SK-N-SH treated with all-trans-retinoic acid at 6 μM for 48 hours (cell line): ENCODE measurements at regions not wholly inside any gene's neighbourhood (a gene's known extent, or its start where the extent isn't known, plus 50 kb on each side); places are given as distances from the start of the nearest gene placed in this dataset.

ENCODE experiments used
- ATAC-seq: fragments of 200-7000 bp; cut with Tn5 transposase; 3 replicates; pipeline ENCODE4 v1.9.1; 2020; ENCODE audit warnings: mild to moderate bottlenecking, moderate library complexity
- ARNTL ChIP-seq: fragments of 450-650 bp; formaldehyde crosslinking; IDR thresholded peaks from 2 replicates; pipeline ENCODE4 v1.5.0; 2020; ENCODE audit warnings: low read depth, mild to moderate bottlenecking, moderate library complexity, borderline replicate concordance
- BACH2 ChIP-seq: fragments of 250-450 bp; sonication (Bioruptor Pico); IDR thresholded peaks from 2 replicates; pipeline ENCODE4 v1.9.0; 2021; ENCODE audit warnings: mild to moderate bottlenecking, borderline replicate concordance
- CREB5 ChIP-seq: fragments of 250-450 bp; sonication (Bioruptor Pico); IDR thresholded peaks from 2 replicates; pipeline ENCODE4 v1.5.1; 2020; ENCODE audit warnings: low read depth, mild to moderate bottlenecking, moderate library complexity
- CSDC2 ChIP-seq: fragments of 250-450 bp; sonication (Bioruptor Pico); IDR thresholded peaks from 2 replicates; pipeline ENCODE4 v1.5.0; 2020; ENCODE audit warnings: mild to moderate bottlenecking, moderate library complexity
- CSRNP3 ChIP-seq: fragments of 250-450 bp; sonication (Bioruptor Pico); IDR thresholded peaks from 2 replicates; pipeline ENCODE4 v1.5.1; 2021; ENCODE audit warnings: mild to moderate bottlenecking, moderate library complexity
- ESRRG ChIP-seq: fragments of 250-450 bp; sonication (Bioruptor Pico); IDR thresholded peaks from 2 replicates; pipeline ENCODE4 v1.6.1; 2021; ENCODE audit warnings: mild to moderate bottlenecking
- GLIS3 ChIP-seq: fragments of 250-450 bp; sonication (Bioruptor Pico); IDR thresholded peaks from 2 replicates; pipeline ENCODE4 v1.5.0; 2020; ENCODE audit warnings: mild to moderate bottlenecking, moderate library complexity
- ISL1 ChIP-seq: fragments of 250-450 bp; sonication (Bioruptor Pico); IDR thresholded peaks from 2 replicates; pipeline ENCODE4 v2.1.2; 2022; ENCODE audit warnings: mild to moderate bottlenecking, moderate library complexity
- OSR1 ChIP-seq: fragments of 250-450 bp; sonication (Bioruptor Pico); IDR thresholded peaks from 2 replicates; pipeline ENCODE4 v1.8.0; 2022; ENCODE audit warnings: moderate library complexity, mild to moderate bottlenecking, inconsistent platforms
- PATZ1 ChIP-seq: fragments of 250-450 bp; sonication (Bioruptor Pico); IDR thresholded peaks from 2 replicates; pipeline ENCODE4 v1.8.0; 2020; ENCODE audit warnings: mild to moderate bottlenecking, moderate library complexity, borderline replicate concordance
- POU6F1 ChIP-seq: fragments of 250-450 bp; sonication (Bioruptor Pico); IDR thresholded peaks from 2 replicates; pipeline ENCODE4 v1.8.0; 2021; ENCODE audit warnings: low read depth, mild to moderate bottlenecking, moderate library complexity, borderline replicate concordance
- PPARA ChIP-seq: fragments of 250-450 bp; sonication (Bioruptor Pico); IDR thresholded peaks from 2 replicates; pipeline ENCODE4 v1.5.0; 2020; ENCODE audit warnings: mild to moderate bottlenecking, borderline replicate concordance
- RARB ChIP-seq: fragments of 250-450 bp; sonication (Bioruptor Pico); IDR thresholded peaks from 2 replicates; pipeline ENCODE4 v1.8.0; 2021; ENCODE audit warnings: mild to moderate bottlenecking, moderate library complexity
- SNAI2 ChIP-seq: fragments of 250-450 bp; sonication (Bioruptor Pico); IDR thresholded peaks from 2 replicates; pipeline ENCODE4 v1.5.0; 2020; ENCODE audit warnings: mild to moderate bottlenecking, moderate library complexity
- TCF4 ChIP-seq: fragments of 250-450 bp; sonication (Bioruptor Pico); IDR thresholded peaks from 2 replicates; pipeline ENCODE4 v1.8.0; 2021; ENCODE audit warnings: mild to moderate bottlenecking, moderate library complexity, borderline replicate concordance
- TOX ChIP-seq: fragments of 250-450 bp; sonication (Bioruptor Pico); IDR thresholded peaks from 2 replicates; pipeline ENCODE4 v1.8.0; 2021; ENCODE audit warnings: mild to moderate bottlenecking, moderate library complexity, borderline replicate concordance
- TSHZ2 ChIP-seq: fragments of 250-450 bp; sonication (Bioruptor Pico); IDR thresholded peaks from 2 replicates; pipeline ENCODE4 v1.5.0; 2020; ENCODE audit warnings: mild to moderate bottlenecking, moderate library complexity
- ZC3H10 ChIP-seq: fragments of 250-450 bp; sonication (Bioruptor Pico); IDR thresholded peaks from 2 replicates; pipeline ENCODE4 v1.5.1; 2021; ENCODE audit warnings: mild to moderate bottlenecking, moderate library complexity
- ZNF70 ChIP-seq: fragments of 450-650 bp; formaldehyde crosslinking; IDR thresholded peaks from 2 replicates; pipeline ENCODE4 v1.5.0; 2020; ENCODE audit warnings: mild to moderate bottlenecking, moderate library complexity
- ZNF8 ChIP-seq: fragments of 450-650 bp; formaldehyde crosslinking; IDR thresholded peaks from 2 replicates; pipeline ENCODE4 v1.5.0; 2020; ENCODE audit warnings: mild to moderate bottlenecking, moderate library complexity

- TF ChIP-seq POU6F1 (no peak), ZC3H10 (CRISPR knock-in tag) (no peak), PPARA (CRISPR knock-in tag) (no peak), ESRRG (CRISPR knock-in tag) (no peak), TCF4 (CRISPR knock-in tag) (no peak), CREB5 (CRISPR knock-in tag) (no peak), TSHZ2 (no peak), TOX (CRISPR knock-in tag) (no peak)
These were observed 508.1 kb downstream of the CDH9 start (continued) for GRCh38 chr5:26530305-26530704.

GRCh38 chr5:26519245-26519644 is 519.1 kb downstream of the CDH9 start:
- ATAC-seq = no peak
- TF ChIP-seq PATZ1 (CRISPR knock-in tag) (no peak), ZNF8 (CRISPR knock-in tag) (no peak), ZC3H10 (CRISPR knock-in tag) (no peak), TSHZ2 (no peak), CSDC2 (CRISPR knock-in tag) (no peak), BACH2 (no peak), CSRNP3 (CRISPR knock-in tag) (no peak), TCF4 (CRISPR knock-in tag) (no peak), ARNTL (no peak), SNAI2 (CRISPR knock-in tag) (no peak), GLIS3 (CRISPR knock-in tag) (no peak), RARB (CRISPR knock-in tag) (no peak), OSR1 (CRISPR knock-in tag) (no peak), ZNF70 (CRISPR knock-in tag) (no peak), TOX (CRISPR knock-in tag) (no peak), PPARA (CRISPR knock-in tag) (no peak), POU6F1 (no peak), CREB5 (CRISPR knock-in tag) (no peak), ISL1 (no peak)
